Transverse colon (tissue), 4 donors: ENCODE measurements at regions not wholly inside any gene's neighbourhood (a gene's known extent, or its start where the extent isn't known, plus 50 kb on each side); places are given as distances from the start of the nearest gene placed in this dataset.

Source experiments
- DNase-seq: peaks from one replicate; pipeline ENCODE4 v3.0.0-alpha.2; 2019
- H3K27ac ChIP-seq, 4 donors: fragments of 200-600 bp; sonication (generic); 2 replicates each; pipeline ENCODE4 v1.5.1; 2016 to 2018; ENCODE audit warnings: inconsistent platforms in 4 of 4
- H3K27me3 ChIP-seq: fragments of 200-600 bp; sonication (generic); 2 replicates; pipeline ENCODE4 v1.5.1; 2017; ENCODE audit warnings: inconsistent platforms
- H3K36me3 ChIP-seq, 4 donors: fragments of 200-600 bp; sonication (generic); 2 replicates each; pipeline ENCODE4 v1.5.1; 2017 to 2019; ENCODE audit warnings: inconsistent platforms in 4 of 4
- H3K4me1 ChIP-seq, 4 donors: fragments of 200-600 bp; sonication (generic); 2 replicates each; pipeline ENCODE4 v1.5.1; 2017 to 2020; ENCODE audit warnings: inconsistent platforms in 4 of 4
- H3K4me3 ChIP-seq, 4 donors: fragments of 200-600 bp; sonication (generic); 1 replicate in 1 of 4; 2 replicates in 3 of 4; pipeline versions ENCODE4 v1.5.1 to v1.6.1; 2017 to 2019; ENCODE audit warnings: inconsistent platforms in 4 of 4
- H3K9me3 ChIP-seq, 2 donors: fragments of 200-600 bp; sonication (generic); 2 replicates each; pipeline ENCODE4 v1.5.1; 2017 to 2019; ENCODE audit warnings: inconsistent platforms in 2 of 2
- CTCF ChIP-seq, 5 experiments: fragments of 200-600 bp in 3 of 5; fragments of 450-650 bp in 2 of 5; sonication (generic) in 3 of 5; IDR thresholded peaks; 1 replicate in 2 of 5; 2 replicates in 3 of 5; pipeline ENCODE4 v1.5.1; 2016 to 2017; ENCODE audit warnings: antibody characterized with exemption in 5 of 5, inconsistent platforms in 3 of 5, mild to moderate bottlenecking in 2 of 5, moderate library complexity in 1 of 5
- EP300 ChIP-seq: sonication (generic); formaldehyde crosslinking; IDR thresholded peaks from one replicate; pipeline ENCODE4 v1.6.1; 2017; ENCODE audit warnings: antibody characterized with exemption, low read depth
- POLR2A ChIP-seq: fragments of 450-650 bp; IDR thresholded peaks from one replicate; pipeline ENCODE4 v1.6.1; 2016; ENCODE audit warnings: antibody characterized with exemption, mild to moderate bottlenecking, moderate library complexity
- POLR2AphosphoS5 ChIP-seq, 3 donors: sonication (generic); formaldehyde crosslinking; IDR thresholded peaks; one replicate each; pipeline ENCODE4 v1.6.1; 2016; ENCODE audit warnings: antibody characterized with exemption in 3 of 3
- WGBS, 2 donors: methylation state at CpG; one replicate each; pipeline ENCODE4 v1.1.5; 2018; ENCODE audit warnings: low coverage in 1 of 2; 5-methylcytosine and 5-hydroxymethylcytosine counted together
- in situ Hi-C, 4 donors: fragments of 200-750 bp; cut with MboI; loops; one replicate each; pipeline versions ENCODE4 v1.15.0 to v1.15.1; 2017; ENCODE audit warnings: low sequenced_read_pairs in 3 of 4, low pct_ligation_motif_present in 1 of 4, low pct_unique_long_range_greater_than_20kb in 1 of 4
- intact Hi-C: fragments of 100-400 bp; cut with DNase I; formaldehyde crosslinking; loops from one replicate; pipeline ENCODE4 v1.15.1; 2023; ENCODE audit warnings: low total_unique reads

DNA sequence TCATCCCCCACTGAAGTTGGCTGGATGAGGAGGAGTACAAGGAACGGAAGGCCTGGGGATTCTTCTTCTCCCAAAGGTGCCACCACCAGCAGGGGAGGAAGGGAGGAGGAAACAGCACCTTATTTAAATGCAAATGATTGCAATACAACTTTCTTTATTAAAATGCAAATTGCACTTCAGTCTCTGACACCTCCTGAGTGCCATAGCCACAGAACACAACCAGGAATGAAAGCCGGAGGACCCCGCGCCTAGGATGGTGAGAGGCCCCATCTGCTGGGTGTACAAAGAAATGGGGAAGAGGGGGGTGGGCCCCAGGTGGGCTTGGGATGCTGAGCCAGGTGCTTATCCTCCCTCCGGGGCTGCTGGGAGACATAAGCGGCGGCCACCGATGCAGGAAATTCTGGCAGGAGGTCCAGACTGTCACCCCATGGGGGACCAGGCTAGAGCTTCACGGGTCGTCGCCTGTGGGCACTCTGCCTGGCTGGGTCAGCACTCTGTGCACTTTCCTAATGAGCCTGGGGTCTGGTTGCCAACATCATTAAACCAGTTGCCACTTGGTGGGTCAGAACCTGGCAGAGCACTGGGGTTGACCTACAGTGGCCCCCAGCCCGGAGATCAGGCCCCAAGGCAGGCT is 154.2 kb upstream of the MLN start:
- Histone ChIP-seq H3K4me1 (no peaks in the 10 kb centered on the region), H3K4me3 (no peak overlapping the region), H3K27ac (no peak overlapping the region), H3K36me3 (no peaks in the 10 kb centered on the region), H3K27me3 (no peaks in the 10 kb centered on the region), H3K9me3 (no peaks in the 10 kb centered on the region)
- in situ Hi-C loops, result no loop called here
- DNase-seq, result no peak
- intact Hi-C loops, result no loop called here
- no peak for TF ChIP-seq CTCF (IDR thresholded peaks at IDR 0.05)
- no peak for TF ChIP-seq EP300
- TF ChIP-seq POLR2A, result no peak
- TF ChIP-seq POLR2AphosphoS5 (IDR thresholded peaks at IDR 0.05), result no peak
- whole genome bisulfite sequencing, 2 donors, result 60 to 75% methylated on average over 1 to 12 of the region's 12 CpGs

DNA sequence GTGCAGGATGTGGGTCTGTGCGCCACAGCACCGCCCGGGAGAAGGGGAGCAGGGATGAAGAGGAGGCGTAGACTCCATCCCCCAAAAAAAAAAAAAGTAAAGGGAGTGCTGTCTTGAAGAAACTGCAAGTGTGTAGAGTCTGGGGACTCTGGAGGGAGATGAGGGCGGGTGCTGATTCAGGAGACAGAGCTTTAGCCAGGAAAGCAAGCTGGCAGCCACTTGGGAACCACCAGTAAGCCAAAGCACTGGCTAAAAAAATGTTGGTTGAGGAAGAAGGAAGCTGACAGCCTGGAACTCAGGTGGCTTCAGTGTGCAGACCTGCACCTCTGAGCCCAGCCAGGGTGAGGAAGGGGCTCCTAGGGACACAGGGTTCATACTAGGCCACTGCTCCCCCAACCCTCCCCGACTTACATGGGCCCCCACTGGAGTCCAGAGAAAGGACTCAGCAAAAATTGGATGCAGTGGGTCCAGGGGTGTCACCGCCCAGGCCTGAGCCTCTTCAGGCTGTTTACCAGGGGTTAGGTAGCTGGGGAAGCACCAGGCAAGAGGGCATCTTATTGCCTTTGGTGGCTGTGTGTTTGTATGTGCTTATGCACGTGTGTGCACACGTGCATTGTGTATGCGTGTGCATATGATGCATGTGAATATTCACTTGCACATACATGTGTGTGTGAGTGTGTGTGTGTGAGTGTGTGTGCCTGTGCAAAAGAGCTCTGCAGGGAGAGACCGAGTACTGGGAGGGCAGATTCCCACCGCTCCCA is 153.5 kb upstream of the MLN start:
- Histone ChIP-seq H3K36me3 (no peaks in the 10 kb centered on the region), H3K27ac (no peak overlapping the region), H3K9me3 (no peaks in the 10 kb centered on the region), H3K27me3 (no peaks in the 10 kb centered on the region), H3K4me3 (no peak overlapping the region), H3K4me1 (no peaks in the 10 kb centered on the region)
- TF ChIP-seq POLR2AphosphoS5 (IDR thresholded peaks at IDR 0.05), result no peak
- no peak for TF ChIP-seq EP300
- no peak for TF ChIP-seq POLR2A
- TF ChIP-seq CTCF (IDR thresholded peaks at IDR 0.05), result no peak
- in situ Hi-C loops (no loop called here), intact Hi-C loops (no loop called here)
- DNase-seq, result no peak
- WGBS, 2 donors, result 88 to 89% methylated on average over 3 to 12 of the region's 12 CpGs

DNA sequence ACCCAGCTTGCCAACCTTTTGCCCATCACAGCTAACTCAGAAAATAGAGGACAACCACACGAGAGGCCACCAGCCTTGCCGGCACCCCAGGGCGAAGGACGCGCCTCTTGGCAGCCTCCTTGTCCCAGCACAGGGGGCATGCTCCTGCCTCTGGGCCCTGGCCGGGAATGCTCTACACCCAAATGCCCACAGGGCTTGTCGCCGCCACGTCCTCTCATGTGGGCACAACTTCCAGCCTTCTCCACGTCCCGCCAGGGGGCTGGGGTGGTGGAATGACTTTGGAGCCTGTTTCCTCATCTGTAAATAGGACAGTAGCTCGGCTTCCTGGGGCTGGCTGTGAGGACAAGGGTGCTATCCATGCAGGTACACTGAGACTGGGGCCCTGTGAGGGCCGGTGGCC is 152.4 kb upstream of the MLN start:
- 92% methylated on average over 13 of the region's 13 CpGs; no CpG with 5 or more reads in 1 of the 2 donors for WGBS, 2 donors
- in situ Hi-C loops (no loop called here), intact Hi-C loops (no loop called here)
- Histone ChIP-seq H3K4me3 (no peak overlapping the region), H3K9me3 (no peaks in the 10 kb centered on the region), H3K4me1 (no peaks in the 10 kb centered on the region), H3K27me3 (no peaks in the 10 kb centered on the region), H3K27ac (no peak overlapping the region), H3K36me3 (no peaks in the 10 kb centered on the region)
- no peak for TF ChIP-seq EP300
- TF ChIP-seq POLR2A, result no peak
- no peak for TF ChIP-seq POLR2AphosphoS5 (IDR thresholded peaks at IDR 0.05)
- TF ChIP-seq CTCF (IDR thresholded peaks at IDR 0.05), result no peak
- no peak for DNase-seq

GRCh38 chr6:33955566-33955965 is 151.8 kb upstream of the MLN start:
- TF ChIP-seq EP300, result no peak
- TF ChIP-seq POLR2AphosphoS5 (IDR thresholded peaks at IDR 0.05), result no peak
- no peak for TF ChIP-seq POLR2A
- TF ChIP-seq CTCF (IDR thresholded peaks at IDR 0.05), result no peak
- Histone ChIP-seq H3K4me3 (no peak overlapping the region), H3K9me3 (no peaks in the 10 kb centered on the region), H3K27me3 (no peaks in the 10 kb centered on the region), H3K36me3 (no peaks in the 10 kb centered on the region), H3K27ac (no peak overlapping the region), H3K4me1 (no peaks in the 10 kb centered on the region)
- WGBS, 2 donors, result 85% methylated on average over 6 of the region's 6 CpGs; no CpG with 5 or more reads in 1 of the 2 donors
- no peak for DNase-seq
- intact Hi-C loops, result no loop called here
- in situ Hi-C loops, result no loop called here
